Upper lobe of left lung (tissue), 6 donors: ENCODE measurements at regions not wholly inside any gene's neighbourhood (a gene's known extent, or its start where the extent isn't known, plus 50 kb on each side); places are given as distances from the start of the nearest gene placed in this dataset.

Experiments
- ATAC-seq, 2 donors: fragments of 200-7000 bp; cut with Tn5 transposase; one replicate each; pipeline ENCODE4 v1.9.1; 2022; ENCODE audit warnings: mild to moderate bottlenecking in 2 of 2, moderate library complexity in 2 of 2; ENCODE audit not compliant: low FRiP score in 2 of 2
- DNase-seq, 2 donors: peaks; one replicate each; pipeline ENCODE4 v3.0.0-alpha.2; 2019 to 2020
- H3K27ac ChIP-seq, 4 donors: fragments of 200-600 bp; sonication (generic); one replicate each; pipeline ENCODE4 v1.5.1; 2016 to 2019
- H3K27me3 ChIP-seq, 4 donors: fragments of 200-600 bp; sonication (generic); one replicate each; pipeline ENCODE4 v1.5.1; 2017 to 2019
- H3K36me3 ChIP-seq, 4 donors: fragments of 200-600 bp; sonication (generic); one replicate each; pipeline ENCODE4 v1.5.1; 2016 to 2019
- H3K4me1 ChIP-seq, 4 donors: fragments of 200-600 bp; sonication (generic); one replicate each; pipeline ENCODE4 v1.5.1; 2018 to 2019
- H3K4me3 ChIP-seq, 4 donors: fragments of 200-600 bp; sonication (generic); one replicate each; pipeline ENCODE4 v1.5.1; 2017 to 2019; ENCODE audit warnings: mild to moderate bottlenecking in 2 of 4, moderate library complexity in 1 of 4
- H3K9me3 ChIP-seq, 4 donors: fragments of 200-600 bp; sonication (generic); one replicate each; pipeline ENCODE4 v1.5.1; 2018 to 2019
- CTCF ChIP-seq, 6 experiments: fragments of 450-650 bp in 4 of 6; fragments of 200-600 bp in 2 of 6; sonication (generic) in 2 of 6; IDR thresholded peaks; one replicate each; pipeline ENCODE4 v1.5.1; 2016 to 2019; ENCODE audit warnings: antibody characterized with exemption in 6 of 6
- EP300 ChIP-seq, 4 donors: sonication (generic); formaldehyde crosslinking; IDR thresholded peaks; one replicate each; pipeline ENCODE4 v1.5.1; 2017; ENCODE audit warnings: antibody characterized with exemption in 4 of 4, control low read depth in 2 of 4
- POLR2A ChIP-seq, 4 donors: fragments of 450-650 bp; IDR thresholded peaks; one replicate each; pipeline ENCODE4 v1.5.1; 2016 to 2017; ENCODE audit warnings: antibody characterized with exemption in 4 of 4, mild to moderate bottlenecking in 2 of 4
- POLR2AphosphoS5 ChIP-seq, 2 donors: sonication (generic); formaldehyde crosslinking; IDR thresholded peaks; one replicate each; pipeline ENCODE4 v1.5.1; 2017; ENCODE audit warnings: antibody characterized with exemption in 2 of 2
- WGBS, 2 donors: methylation state at CpG; one replicate each; pipeline ENCODE4 v1.1.5; 2017 to 2018; 5-methylcytosine and 5-hydroxymethylcytosine counted together
- donor health status: DM: no; HTN: no; CAD: no; lungs with moderate emphysema.
- donor health status: DM: no; HTN: yes; CAD: no; lungs with severe emphysema.

- no peak overlapping the region for H3K4me3 ChIP-seq
- H3K27ac ChIP-seq: no peak overlapping the region
- DNase-seq: no peak
- no peaks in the 10 kb centered on the region for H3K27me3 ChIP-seq
- no peaks in the 10 kb centered on the region for H3K4me1 ChIP-seq
- no peaks in the 10 kb centered on the region for H3K9me3 ChIP-seq
- 58 to 85% methylated on average over 4 of the region's 4 CpGs for WGBS, 2 donors
- no peak for TF ChIP-seq EP300 (IDR thresholded peaks at IDR 0.05)
- TF ChIP-seq POLR2AphosphoS5 (IDR thresholded peaks at IDR 0.05): no peak
- no peak for ATAC-seq
- no peaks in the 10 kb centered on the region for H3K36me3 ChIP-seq
These were observed 417.4 kb downstream of the TLL1 start for GRCh38 chr4:166290426-166290825.

- Histone ChIP-seq H3K27me3 (no peaks in the 10 kb centered on the region), H3K27ac (no peak overlapping the region), H3K9me3 (no peaks in the 10 kb centered on the region), H3K4me1 (no peaks in the 10 kb centered on the region), H3K36me3 (no peaks in the 10 kb centered on the region), H3K4me3 (no peak overlapping the region)
- no peak for ATAC-seq
- no peak for TF ChIP-seq POLR2A (IDR thresholded peaks at IDR 0.05)
- no peak for TF ChIP-seq POLR2AphosphoS5 (IDR thresholded peaks at IDR 0.05)
- TF ChIP-seq EP300 (IDR thresholded peaks at IDR 0.05): no peak
- no peak for TF ChIP-seq CTCF (IDR thresholded peaks at IDR 0.05)
- DNase-seq: no peak
- WGBS, 2 donors: 57 to 61% methylated on average over 2 of the region's 2 CpGs
These were observed 420.5 kb downstream of the TLL1 start for GRCh38 chr4:166293556-166293955.

- no peaks in the 10 kb centered on the region for H3K9me3 ChIP-seq
- H3K36me3 ChIP-seq: no peaks in the 10 kb centered on the region
- ATAC-seq (no peak), DNase-seq (no peak)
- H3K27me3 ChIP-seq: no peaks in the 10 kb centered on the region
- no peak overlapping the region for H3K4me3 ChIP-seq
- TF ChIP-seq CTCF (IDR thresholded peaks at IDR 0.05) (no peak), POLR2A (IDR thresholded peaks at IDR 0.05) (no peak), POLR2AphosphoS5 (IDR thresholded peaks at IDR 0.05) (no peak), EP300 (IDR thresholded peaks at IDR 0.05) (no peak)
- WGBS, 2 donors: 89 to 94% methylated on average over 6 of the region's 6 CpGs
- no peak overlapping the region for H3K27ac ChIP-seq
- no peaks in the 10 kb centered on the region for H3K4me1 ChIP-seq
These were observed 428.2 kb downstream of the TLL1 start for GRCh38 chr4:166301266-166301665.

- H3K4me1 ChIP-seq: no peaks in the 10 kb centered on the region
- H3K9me3 ChIP-seq: no peaks in the 10 kb centered on the region
- 44 to 51% methylated on average over 3 to 4 of the region's 4 CpGs for WGBS, 2 donors
- H3K36me3 ChIP-seq: no peaks in the 10 kb centered on the region
- ATAC-seq (no peak), DNase-seq (no peak)
- no peak overlapping the region for H3K4me3 ChIP-seq
- no peak overlapping the region for H3K27ac ChIP-seq
- H3K27me3 ChIP-seq: no peaks in the 10 kb centered on the region
- no peak for TF ChIP-seq EP300 (IDR thresholded peaks at IDR 0.05)
- no peak for TF ChIP-seq CTCF (IDR thresholded peaks at IDR 0.05)
- TF ChIP-seq POLR2A (IDR thresholded peaks at IDR 0.05): no peak
- TF ChIP-seq POLR2AphosphoS5 (IDR thresholded peaks at IDR 0.05): no peak
These were observed 435.6 kb downstream of the TLL1 start for GRCh38 chr4:166308647-166309046.

- TF ChIP-seq POLR2A (IDR thresholded peaks at IDR 0.05) (no peak), EP300 (IDR thresholded peaks at IDR 0.05) (no peak), CTCF (IDR thresholded peaks at IDR 0.05) (no peak), POLR2AphosphoS5 (IDR thresholded peaks at IDR 0.05) (no peak)
- DNase-seq (no peak), ATAC-seq (no peak)
- H3K9me3 ChIP-seq: no peaks in the 10 kb centered on the region
- 72 to 89% methylated on average over 3 of the region's 3 CpGs for WGBS, 2 donors
- no peak overlapping the region for H3K27ac ChIP-seq
- no peak overlapping the region for H3K4me3 ChIP-seq
- no peaks in the 10 kb centered on the region for H3K4me1 ChIP-seq
- no peaks in the 10 kb centered on the region for H3K36me3 ChIP-seq
- H3K27me3 ChIP-seq: no peaks in the 10 kb centered on the region
These were observed 436.2 kb downstream of the TLL1 start for GRCh38 chr4:166309286-166309685.
